ENCODE measurements at regions not wholly inside any gene's neighbourhood (a gene's known extent, or its start where the extent isn't known, plus 50 kb on each side); places are given as distances from the start of the nearest gene placed in this dataset.

- Histone ChIP-seq H3K36me3 (ENCODE audit: control insufficient read depth, low read length) (no peaks in the 10 kb centered on the region), H4K20me1 (ENCODE audit: control insufficient read depth, insufficient read depth, low read depth, low read length) (no peaks in the 10 kb centered on the region), H3K9me2 (replicated peaks; ENCODE audit: control insufficient read depth, low read length) (no peaks in the 10 kb centered on the region), H3K27me3 (ENCODE audit: control insufficient read depth, low read length) (no peaks in the 10 kb centered on the region), H3K79me2 (ENCODE audit: control insufficient read depth, low read length) (no peaks in the 10 kb centered on the region), H3K4me1 (ENCODE audit: control insufficient read depth, low read length) (no peaks in the 10 kb centered on the region), H3F3A (ENCODE audit: control insufficient read depth, insufficient read depth) (no peaks in the 10 kb centered on the region), H3K4me2 (ENCODE audit: low read length) (no peak overlapping the region), H3K27ac (ENCODE audit: low read depth, low read length) (no peak overlapping the region), H3K4me3 (ENCODE audit: low read length) (no peak overlapping the region), H3K9me3 (ENCODE audit: control insufficient read depth, insufficient read depth, low read length) (no peaks in the 10 kb centered on the region; the same call in 1 of the 2 replicates)
- TF ChIP-seq EZH2phosphoT487 (IDR thresholded peaks at IDR 0.05; ENCODE audit: borderline replicate concordance, low read length) (no peak), CTCF (IDR thresholded peaks at IDR 0.05; ENCODE audit: low read depth, low read length, poor library complexity, severe bottlenecking) (no peak)
Measured at GRCh38 chr16:6946106-6946505, 386.5 kb upstream of the RBFOX1 start.

- H3K27ac ChIP-seq (ENCODE audit: low read depth, low read length), result no peak overlapping the region
- H3K4me2 ChIP-seq (ENCODE audit: low read length), result no peak overlapping the region
- TF ChIP-seq CTCF (IDR thresholded peaks at IDR 0.05; ENCODE audit: low read depth, low read length, poor library complexity, severe bottlenecking), result no peak
- TF ChIP-seq EZH2phosphoT487 (IDR thresholded peaks at IDR 0.05; ENCODE audit: borderline replicate concordance, low read length), result no peak
- no peaks in the 10 kb centered on the region for H3K9me2 ChIP-seq (replicated peaks; ENCODE audit: control insufficient read depth, low read length)
- H3K9me3 ChIP-seq (ENCODE audit: control insufficient read depth, insufficient read depth, low read length), result no peaks in the 10 kb centered on the region
- H3K27me3 ChIP-seq (ENCODE audit: control insufficient read depth, low read length), result no peaks in the 10 kb centered on the region
- no peak overlapping the region for H3K4me3 ChIP-seq (ENCODE audit: low read length)
- no peaks in the 10 kb centered on the region for H3K36me3 ChIP-seq (ENCODE audit: control insufficient read depth, low read length)
- no peaks in the 10 kb centered on the region for H3K4me1 ChIP-seq (ENCODE audit: control insufficient read depth, low read length)
- H4K20me1 ChIP-seq (ENCODE audit: control insufficient read depth, insufficient read depth, low read depth, low read length), result no peaks in the 10 kb centered on the region
- H3F3A ChIP-seq (ENCODE audit: control insufficient read depth, insufficient read depth), result no peaks in the 10 kb centered on the region
- H3K79me2 ChIP-seq (ENCODE audit: control insufficient read depth, low read length), result no peaks in the 10 kb centered on the region
Measured at GRCh38 chr16:6940968-6941367, 391.7 kb upstream of the RBFOX1 start.

- Histone ChIP-seq H3K9me2 (replicated peaks; ENCODE audit: control insufficient read depth, low read length) (no peaks in the 10 kb centered on the region), H3K4me1 (ENCODE audit: control insufficient read depth, low read length) (no peaks in the 10 kb centered on the region), H3K4me2 (ENCODE audit: low read length) (no peak overlapping the region), H3K27ac (ENCODE audit: low read depth, low read length) (no peak overlapping the region), H4K20me1 (ENCODE audit: control insufficient read depth, insufficient read depth, low read depth, low read length) (no peaks in the 10 kb centered on the region), H3K4me3 (ENCODE audit: low read length) (no peak overlapping the region), H3K79me2 (ENCODE audit: control insufficient read depth, low read length) (no peaks in the 10 kb centered on the region), H3K9me3 (ENCODE audit: control insufficient read depth, insufficient read depth, low read length) (no peaks in the 10 kb centered on the region), H3K27me3 (ENCODE audit: control insufficient read depth, low read length) (no peaks in the 10 kb centered on the region), H3K36me3 (ENCODE audit: control insufficient read depth, low read length) (no peaks in the 10 kb centered on the region), H3F3A (ENCODE audit: control insufficient read depth, insufficient read depth) (no peaks in the 10 kb centered on the region)
- TF ChIP-seq CTCF (IDR thresholded peaks at IDR 0.05; ENCODE audit: low read depth, low read length, poor library complexity, severe bottlenecking), result no peak
- no peak for TF ChIP-seq EZH2phosphoT487 (IDR thresholded peaks at IDR 0.05; ENCODE audit: borderline replicate concordance, low read length)
Measured at GRCh38 chr16:6937641-6938040, 395.0 kb upstream of the RBFOX1 start.
